Prostate gland (tissue), 2 donors: ENCODE measurements at regions not wholly inside any gene's neighbourhood (a gene's known extent, or its start where the extent isn't known, plus 50 kb on each side); places are given as distances from the start of the nearest gene placed in this dataset.
A peak's percentile ranks its signal among the peaks of the same experiment; 100 is the strongest.

Experiments
- DNase-seq: peaks from one replicate; pipeline ENCODE4 v3.0.0-alpha.2; 2019; ENCODE audit warnings: low spot score
- H3K27ac ChIP-seq, 2 donors: fragments of 200-600 bp; sonication (generic); 2 replicates each; pipeline ENCODE4 v1.5.1; 2017 to 2019
- H3K27me3 ChIP-seq: fragments of 200-600 bp; sonication (generic); replicated peaks from 2 replicates; pipeline ENCODE4 v1.5.1; 2019; ENCODE audit not compliant: insufficient read depth
- H3K36me3 ChIP-seq, 2 donors: fragments of 200-600 bp; sonication (generic); 1 replicate in 1 of 2; 2 replicates in 1 of 2; pipeline versions ENCODE4 v1.5.1 to v1.8.1; 2017 to 2019
- H3K4me1 ChIP-seq: fragments of 200-600 bp; sonication (generic); replicated peaks from 2 replicates; pipeline ENCODE4 v1.5.1; 2019
- H3K4me3 ChIP-seq, 2 donors: fragments of 200-600 bp; sonication (generic); 2 replicates each; pipeline ENCODE4 v1.5.1; 2017 to 2019
- H3K9me3 ChIP-seq: fragments of 200-600 bp; sonication (generic); 2 replicates; pipeline ENCODE4 v1.5.1; 2017
- CTCF ChIP-seq, 4 experiments: fragments of 200-600 bp in 2 of 4; fragments of 450-650 bp in 2 of 4; sonication (generic) in 2 of 4; IDR thresholded peaks; 1 replicate in 3 of 4; 2 replicates in 1 of 4; pipeline ENCODE4 v1.5.1; 2016 to 2019; ENCODE audit warnings: antibody characterized with exemption in 4 of 4, mild to moderate bottlenecking in 2 of 4, moderate library complexity in 2 of 4
- POLR2A ChIP-seq: fragments of 450-650 bp; IDR thresholded peaks from one replicate; pipeline ENCODE4 v1.6.1; 2016; ENCODE audit warnings: antibody characterized with exemption, mild to moderate bottlenecking
- POLR2AphosphoS5 ChIP-seq: sonication (generic); formaldehyde crosslinking; IDR thresholded peaks from one replicate; pipeline ENCODE4 v1.6.1; 2017; ENCODE audit warnings: antibody characterized with exemption
- WGBS: methylation state at CpG from one replicate; pipeline ENCODE4 v1.1.5; 2018; 5-methylcytosine and 5-hydroxymethylcytosine counted together
- intact Hi-C: fragments of 100-400 bp; cut with DNase I; formaldehyde crosslinking; loops from one replicate; pipeline ENCODE4 v1.14.2; 2022

DNA sequence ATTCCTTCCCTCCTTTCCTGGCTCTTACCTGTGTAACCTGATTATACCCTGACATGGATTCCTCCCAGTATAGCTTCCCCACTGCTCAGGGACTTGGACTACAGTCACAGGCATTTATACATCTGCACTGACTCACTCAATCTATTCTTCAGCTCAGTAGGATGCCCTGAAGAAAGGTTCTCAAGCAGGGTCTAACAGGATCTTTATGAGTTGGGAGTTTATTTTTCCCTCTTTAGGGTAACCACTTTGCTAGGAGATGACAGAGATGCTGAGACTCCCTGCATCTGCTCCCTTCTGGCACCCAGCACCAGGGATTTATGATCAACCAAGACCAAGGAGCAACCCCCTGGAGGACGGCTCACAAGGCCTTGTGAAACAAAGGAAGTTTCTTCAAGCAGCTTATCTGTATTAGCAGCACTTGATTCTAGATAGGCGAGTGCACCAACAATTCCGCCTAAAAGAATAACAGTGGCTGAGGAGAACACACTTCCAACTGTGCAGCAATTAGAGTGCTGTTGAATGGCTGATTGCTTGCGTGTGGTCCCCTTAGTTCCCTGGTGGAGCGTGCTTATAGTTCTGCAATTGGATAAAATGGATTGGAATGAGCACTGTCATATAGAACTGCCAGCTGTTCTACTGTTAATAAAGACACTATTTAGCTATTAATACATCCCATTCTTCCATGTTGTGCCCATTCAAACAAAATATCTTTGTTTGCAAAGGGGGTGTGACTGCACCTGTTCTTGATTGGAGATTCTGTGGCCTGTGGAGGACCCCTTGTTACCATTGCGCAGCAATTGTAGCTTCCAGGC is 482.6 kb downstream of the ZNF608 start:
- 55% methylated on average over 6 of the region's 6 CpGs for WGBS
- intact Hi-C loops: no loop called here
- no peaks in the 10 kb centered on the region for H3K9me3 ChIP-seq
- DNase-seq: no peak
- TF ChIP-seq POLR2AphosphoS5 (no peak), CTCF (IDR thresholded peaks at IDR 0.05) (no peak), POLR2A (no peak)
- no peaks in the 10 kb centered on the region for H3K27me3 ChIP-seq
- H3K4me1 ChIP-seq: peaks cover 4% of the 10 kb centered on the region
- no peak overlapping the region for H3K4me3 ChIP-seq
- H3K27ac ChIP-seq: peak overlapping the region; percentile 29 to 63
- no peaks in the 10 kb centered on the region for H3K36me3 ChIP-seq

DNA sequence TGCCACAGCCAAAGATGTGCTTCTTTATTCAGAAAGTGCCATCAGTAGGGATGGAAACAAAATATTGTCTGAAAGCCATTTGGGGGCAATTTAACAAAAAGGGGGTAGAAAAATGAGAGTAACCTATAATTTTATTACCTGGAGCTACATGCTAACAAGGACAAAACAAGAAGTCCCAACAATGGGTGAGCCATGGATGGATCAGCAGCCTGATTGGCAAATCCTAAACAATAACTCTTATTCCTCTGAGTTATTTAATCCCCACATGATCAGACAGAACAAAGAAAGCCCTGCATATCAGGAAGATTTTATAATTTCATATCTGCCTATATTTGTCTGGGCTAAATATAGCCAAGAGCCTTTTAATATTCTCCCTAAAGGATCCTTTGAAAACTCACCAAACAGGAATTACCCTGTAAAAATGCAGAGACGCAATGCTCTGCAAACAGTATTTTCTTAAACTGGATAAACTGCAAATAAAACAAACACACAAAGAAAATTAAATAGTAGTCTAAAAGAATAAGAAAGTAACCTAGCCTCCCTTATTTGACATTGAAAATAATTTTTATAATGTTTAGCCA is 483.4 kb downstream of the ZNF608 start:
- H3K27ac ChIP-seq: peak overlapping the region; percentile 38 to 63
- no peaks in the 10 kb centered on the region for H3K9me3 ChIP-seq
- H3K27me3 ChIP-seq: no peaks in the 10 kb centered on the region
- H3K36me3 ChIP-seq: no peaks in the 10 kb centered on the region
- H3K4me1 ChIP-seq: peaks cover 4% of the 10 kb centered on the region
- WGBS: 14% methylated on average over 1 of the region's 1 CpG
- no peak for DNase-seq
- intact Hi-C loops: no loop called here
- TF ChIP-seq CTCF (IDR thresholded peaks at IDR 0.05) (no peak), POLR2A (no peak), POLR2AphosphoS5 (peak; percentile 46)
- no peak overlapping the region for H3K4me3 ChIP-seq

- no peaks in the 10 kb centered on the region for H3K36me3 ChIP-seq
- TF ChIP-seq POLR2AphosphoS5 (peak; percentile 46), POLR2A (no peak)
- peaks cover 4% of the 10 kb centered on the region for H3K4me1 ChIP-seq
- H3K9me3 ChIP-seq: no peaks in the 10 kb centered on the region
- intact Hi-C loops: no loop called here
- peak; percentile 32 for DNase-seq
- WGBS: 17% methylated on average over 6 of the region's 6 CpGs
- peak overlapping the region; percentile 38 to 63 for H3K27ac ChIP-seq
- H3K4me3 ChIP-seq: no peak overlapping the region
- H3K27me3 ChIP-seq: no peaks in the 10 kb centered on the region
Observed at GRCh38 chr5:124262470-124262869, 484.0 kb downstream of the ZNF608 start.

DNA sequence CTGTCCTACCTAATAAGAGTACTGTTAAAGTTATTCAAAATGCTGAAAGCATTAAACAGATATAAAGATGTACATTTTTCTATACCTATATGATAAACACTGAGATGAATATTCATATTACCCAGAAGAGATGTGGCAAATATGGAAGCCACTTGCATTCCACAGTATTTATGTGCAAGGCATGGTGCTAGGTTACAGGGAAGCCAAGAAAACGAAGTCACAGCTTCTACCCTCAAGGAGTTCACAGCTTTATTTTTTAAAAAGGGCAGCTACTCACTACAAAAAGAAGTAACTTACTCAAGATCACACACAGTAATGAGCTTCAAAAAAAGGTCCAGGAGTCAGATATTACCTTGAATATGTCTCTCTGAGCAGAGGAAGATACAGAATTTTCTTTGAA is 484.6 kb downstream of the ZNF608 start:
- peaks cover 4% of the 10 kb centered on the region for H3K4me1 ChIP-seq
- H3K36me3 ChIP-seq: no peaks in the 10 kb centered on the region
- intact Hi-C loops: no loop called here
- no peak overlapping the region for H3K4me3 ChIP-seq
- 54% methylated on average over 1 of the region's 1 CpG for WGBS
- DNase-seq: no peak
- H3K27ac ChIP-seq: no peak overlapping the region
- H3K9me3 ChIP-seq: no peaks in the 10 kb centered on the region
- no peak for TF ChIP-seq CTCF (IDR thresholded peaks at IDR 0.05)
- TF ChIP-seq POLR2AphosphoS5: no peak
- no peaks in the 10 kb centered on the region for H3K27me3 ChIP-seq

DNA sequence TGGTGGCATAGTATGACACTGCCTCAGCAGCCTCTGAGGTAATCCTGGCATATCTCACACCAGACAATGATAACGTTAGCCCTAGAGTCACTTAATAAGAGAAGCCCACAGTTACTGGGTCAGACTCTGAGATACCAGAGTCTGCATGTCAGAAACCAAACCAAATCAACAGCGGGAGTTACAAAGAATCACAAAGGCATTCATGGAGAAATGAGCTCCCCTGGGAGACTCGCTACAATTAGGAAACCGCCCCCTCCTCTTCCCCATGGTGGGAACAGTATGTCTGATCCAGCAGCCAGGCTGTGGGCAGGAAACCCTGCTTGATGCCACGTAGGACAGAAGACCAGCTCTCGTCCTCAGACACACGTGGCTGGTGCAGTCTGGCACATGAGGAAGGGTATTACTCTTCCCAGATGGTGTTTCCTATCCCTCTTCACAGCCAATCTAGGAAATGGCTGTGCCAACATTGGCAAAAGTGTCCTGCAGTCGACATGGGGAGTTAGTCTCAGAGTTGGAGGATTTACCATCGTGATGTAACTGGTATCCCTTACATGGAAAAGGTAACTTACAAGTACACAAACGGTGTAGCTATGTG is 485.4 kb downstream of the ZNF608 start:
- H3K36me3 ChIP-seq: no peaks in the 10 kb centered on the region
- no peak overlapping the region for H3K4me3 ChIP-seq
- intact Hi-C loops: no loop called here
- H3K4me1 ChIP-seq: peaks cover 4% of the 10 kb centered on the region
- DNase-seq: no peak
- 90% methylated on average over 10 of the region's 10 CpGs for WGBS
- no peaks in the 10 kb centered on the region for H3K9me3 ChIP-seq
- no peaks in the 10 kb centered on the region for H3K27me3 ChIP-seq
- no peak overlapping the region for H3K27ac ChIP-seq
- no peak for TF ChIP-seq POLR2AphosphoS5
- TF ChIP-seq POLR2A: no peak
- no peak for TF ChIP-seq CTCF (IDR thresholded peaks at IDR 0.05)
